NCI-H82 treated with DMSO at 0.1 percent for 48 hours (cell line): ENCODE measurements at regions not wholly inside any gene's neighbourhood (a gene's known extent, or its start where the extent isn't known, plus 50 kb on each side); places are given as distances from the start of the nearest gene placed in this dataset.

Experiments used
- DNase-seq: peaks from one replicate; lab custom pipeline; 2025; ENCODE audit not compliant: unreplicated experiment; lab: John Stamatoyannopoulos, UW

- no peak for DNase-seq
These were observed 187.5 kb upstream of the ZBED5 start for GRCh38 chr11:11045156-11045930.

GRCh38 chr11:11044137-11044855 is 186.4 kb upstream of the ZBED5 start:
- DNase-seq, result no peak

GRCh38 chr11:11043721-11044120 is 185.9 kb upstream of the ZBED5 start:
- no peak for DNase-seq

- DNase-seq, result no peak
These were observed 181.5 kb upstream of the ZBED5 start for GRCh38 chr11:11039208-11039965.

- no peak for DNase-seq
These were observed 180.9 kb upstream of the ZBED5 start for GRCh38 chr11:11038782-11039181.

- no peak for DNase-seq
These were observed 180.5 kb upstream of the ZBED5 start for GRCh38 chr11:11038352-11038751.

GRCh38 chr11:11036848-11037732 is 179.2 kb upstream of the ZBED5 start:
- DNase-seq, result no peak

GRCh38 chr11:11036185-11036847 is 178.5 kb upstream of the ZBED5 start:
- no peak for DNase-seq

- DNase-seq, result no peak
These were observed 177.5 kb upstream of the ZBED5 start for GRCh38 chr11:11035331-11035730.

GRCh38 chr11:11034476-11034875 is 176.6 kb upstream of the ZBED5 start:
- no peak for DNase-seq

- DNase-seq, result no peak
These were observed 174.2 kb upstream of the ZBED5 start for GRCh38 chr11:11032066-11032465.

- DNase-seq, result no peak
These were observed 171.2 kb upstream of the ZBED5 start for GRCh38 chr11:11029027-11029426.

GRCh38 chr11:11028017-11028692 is 170.3 kb upstream of the ZBED5 start:
- DNase-seq, result peak; percentile 15

- DNase-seq, result no peak
These were observed 169.4 kb upstream of the ZBED5 start for GRCh38 chr11:11027288-11027687.

- no peak for DNase-seq
These were observed 167.2 kb upstream of the ZBED5 start for GRCh38 chr11:11025087-11025486.

- no peak for DNase-seq
These were observed 164.4 kb upstream of the ZBED5 start for GRCh38 chr11:11022125-11022730.

- no peak for DNase-seq
These were observed 163.7 kb upstream of the ZBED5 start for GRCh38 chr11:11021563-11021962.

- no peak for DNase-seq
These were observed 162.9 kb upstream of the ZBED5 start for GRCh38 chr11:11020747-11021149.

- DNase-seq, result no peak
These were observed 162.4 kb upstream of the ZBED5 start for GRCh38 chr11:11020219-11020726.
